Endodermal cell (in vitro differentiated cells): ENCODE measurements at regions not wholly inside any gene's neighbourhood (a gene's known extent, or its start where the extent isn't known, plus 50 kb on each side); places are given as distances from the start of the nearest gene placed in this dataset.

ENCODE experiments used
- DNase-seq: peaks from one replicate; pipeline ENCODE4 v3.0.0-alpha.2; 2017
- H3K27ac ChIP-seq: 2 replicates; pipeline ENCODE4 v1.5.1; 2013; ENCODE audit warnings: mild to moderate bottlenecking, low read depth, low read length, moderate library complexity
- H3K27me3 ChIP-seq: 2 replicates; pipeline ENCODE4 v1.6.1; 2013; ENCODE audit warnings: mild to moderate bottlenecking, low read length, moderate library complexity; ENCODE audit not compliant: insufficient read depth, control insufficient read depth, poor library complexity, severe bottlenecking
- H3K36me3 ChIP-seq: 2 replicates; pipeline ENCODE4 v1.7.0; 2013; ENCODE audit warnings: mild to moderate bottlenecking, low read length, moderate library complexity; ENCODE audit not compliant: control insufficient read depth, insufficient read depth
- H3K4me1 ChIP-seq: one replicate; pipeline ENCODE4 v1.7.0; 2013; ENCODE audit warnings: low read length; ENCODE audit not compliant: control insufficient read depth, insufficient read depth
- H3K4me3 ChIP-seq: 2 replicates; pipeline ENCODE4 v1.5.1; 2013; ENCODE audit warnings: mild to moderate bottlenecking, low read length, moderate library complexity
- H3K9ac ChIP-seq: 2 replicates; pipeline ENCODE4 v1.6.1; 2013; ENCODE audit warnings: mild to moderate bottlenecking, low read length, moderate library complexity; ENCODE audit not compliant: poor library complexity, severe bottlenecking; ENCODE audit errors: extremely low read depth
- H3K9me3 ChIP-seq: 2 replicates; pipeline ENCODE4 v1.6.1; 2013; ENCODE audit warnings: mild to moderate bottlenecking, low read length, moderate library complexity; ENCODE audit not compliant: control insufficient read depth
- H3K27ac Mint-ChIP-seq: 2 replicates; pipeline ENCODE4 v1.8.0; 2020; ENCODE audit warnings: mixed read lengths
- H3K27me3 Mint-ChIP-seq: 2 replicates; pipeline ENCODE4 v1.8.0; 2021; ENCODE audit warnings: mild to moderate bottlenecking, mixed read lengths; ENCODE audit not compliant: insufficient read depth
- H3K36me3 Mint-ChIP-seq: 2 replicates; pipeline ENCODE4 v1.8.0; 2020; ENCODE audit warnings: low read depth, mixed read lengths
- H3K4me1 Mint-ChIP-seq: 2 replicates; pipeline ENCODE4 v1.8.0; 2020; ENCODE audit warnings: mixed read lengths
- H3K4me3 Mint-ChIP-seq: 2 replicates; pipeline ENCODE4 v1.8.0; 2020; ENCODE audit warnings: mild to moderate bottlenecking, moderate library complexity, mixed read lengths
- H3K9me3 Mint-ChIP-seq: 2 replicates; pipeline ENCODE4 v1.8.0; 2020; ENCODE audit warnings: mild to moderate bottlenecking, mixed read lengths
- CTCF ChIP-seq: fragments of 200-600 bp; sonication (generic); conservative IDR thresholded peaks from 2 replicates; pipeline ENCODE4 v1.5.0; 2021; ENCODE audit warnings: antibody characterized with exemption, mild to moderate bottlenecking
- WGBS, 2 experiments: methylation state at CpG; one replicate each; pipeline versions ENCODE4 v1.1.5 to v1.1.7; 2013; ENCODE audit warnings: missing lambda C conversion rate in 2 of 2, mixed read lengths in 1 of 2; ENCODE audit not compliant: insufficient coverage in 1 of 2, insufficient read length in 1 of 2; 5-methylcytosine and 5-hydroxymethylcytosine counted together

- no peak overlapping the region for H3K27ac Mint-ChIP-seq
- H3K27me3 Mint-ChIP-seq = no peaks in the 10 kb centered on the region
- H3K4me3 Mint-ChIP-seq = no peak overlapping the region
- DNase-seq = no peak
- no peaks in the 10 kb centered on the region for H3K9me3 Mint-ChIP-seq
- no peak overlapping the region for H3K9ac ChIP-seq
- no peaks in the 10 kb centered on the region for H3K27me3 ChIP-seq
- no peaks in the 10 kb centered on the region for H3K36me3 ChIP-seq
- WGBS, 2 experiments = 78 to 89% methylated on average over 2 to 4 of the region's 4 CpGs
- peaks cover 33% of the 10 kb centered on the region for H3K4me1 Mint-ChIP-seq
- no peak overlapping the region for H3K4me3 ChIP-seq
- H3K9me3 ChIP-seq = no peaks in the 10 kb centered on the region
- TF ChIP-seq CTCF = no peak
- peak overlapping the region; percentile 22 for H3K27ac ChIP-seq
- H3K36me3 Mint-ChIP-seq = no peaks in the 10 kb centered on the region
- H3K4me1 ChIP-seq = peaks cover 7% of the 10 kb centered on the region
Observed at GRCh38 chr4:133620555-133620954, 471.5 kb downstream of the PCDH10 start.

GRCh38 chr4:133618963-133619362 is 469.9 kb downstream of the PCDH10 start:
- Mint-ChIP-seq H3K27me3 (no peaks in the 10 kb centered on the region), H3K4me1 (peaks cover 21% of the 10 kb centered on the region), H3K27ac (no peak overlapping the region), H3K36me3 (no peaks in the 10 kb centered on the region), H3K9me3 (no peaks in the 10 kb centered on the region), H3K4me3 (no peak overlapping the region)
- no peak for TF ChIP-seq CTCF
- 93% methylated on average over 1 of the region's 1 CpG; no CpG with 5 or more reads in 1 of the 2 experiments for WGBS, 2 experiments
- Histone ChIP-seq H3K9me3 (no peaks in the 10 kb centered on the region), H3K4me3 (no peak overlapping the region), H3K27ac (no peak overlapping the region), H3K36me3 (no peaks in the 10 kb centered on the region), H3K27me3 (no peaks in the 10 kb centered on the region), H3K4me1 (peaks cover 7% of the 10 kb centered on the region), H3K9ac (no peak overlapping the region)
- no peak for DNase-seq

GRCh38 chr4:133600008-133600407 is 450.9 kb downstream of the PCDH10 start:
- H3K4me1 Mint-ChIP-seq = peaks cover 13% of the 10 kb centered on the region
- WGBS, 2 experiments = 87 to 90% methylated on average over 2 of the region's 2 CpGs
- H3K4me3 ChIP-seq = no peak overlapping the region
- TF ChIP-seq CTCF = no peak
- DNase-seq = no peak
- no peak overlapping the region for H3K27ac Mint-ChIP-seq
- H3K36me3 ChIP-seq = no peaks in the 10 kb centered on the region
- H3K9me3 ChIP-seq = no peaks in the 10 kb centered on the region
- peaks cover 4% of the 10 kb centered on the region for H3K36me3 Mint-ChIP-seq
- H3K9me3 Mint-ChIP-seq = peaks cover 2% of the 10 kb centered on the region
- H3K27me3 Mint-ChIP-seq = no peaks in the 10 kb centered on the region
- no peaks in the 10 kb centered on the region for H3K27me3 ChIP-seq
- H3K4me3 Mint-ChIP-seq = no peak overlapping the region
- H3K4me1 ChIP-seq = no peaks in the 10 kb centered on the region
- no peak overlapping the region for H3K9ac ChIP-seq
- no peak overlapping the region for H3K27ac ChIP-seq
